ENCODE measurements at regions not wholly inside any gene's neighbourhood (a gene's known extent, or its start where the extent isn't known, plus 50 kb on each side); places are given as distances from the start of the nearest gene placed in this dataset.

DNA sequence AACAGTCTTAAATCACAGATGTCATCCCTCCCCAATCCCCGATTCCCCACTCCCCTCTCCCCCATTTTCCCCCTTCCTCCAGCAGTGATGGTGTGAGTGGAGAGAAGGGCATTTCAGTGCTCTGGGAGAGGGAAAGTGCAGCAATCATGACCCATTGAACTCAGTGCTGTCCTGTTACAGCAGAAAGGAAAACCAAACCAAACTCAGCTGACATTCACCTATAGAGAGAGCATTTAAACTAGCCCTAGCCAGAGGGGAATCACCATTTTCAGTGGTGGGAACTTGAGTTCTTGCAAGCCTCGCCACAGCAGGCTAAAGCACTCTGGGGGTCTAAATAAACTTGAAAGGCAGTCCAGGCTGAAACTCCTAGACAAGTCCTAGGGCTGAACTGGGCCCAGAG is 129.9 kb upstream of the COL21A1 start:
- TF ChIP-seq POLR2A (IDR thresholded peaks at IDR 0.05; ENCODE audit: low read depth, low read length) = no peak
- no peak for TF ChIP-seq POLR2AphosphoS5 (IDR thresholded peaks at IDR 0.05; ENCODE audit: low read depth, low read length)
- TF ChIP-seq TAF1 (IDR thresholded peaks at IDR 0.05; ENCODE audit: low read depth, low read length) = no peak
- no peak for TF ChIP-seq SPI1 (IDR thresholded peaks at IDR 0.05; ENCODE audit: low read depth, low read length)

Data from GM12891 (cell line).